ENCODE measurements at regions not wholly inside any gene's neighbourhood (a gene's known extent, or its start where the extent isn't known, plus 50 kb on each side); places are given as distances from the start of the nearest gene placed in this dataset.

DNA sequence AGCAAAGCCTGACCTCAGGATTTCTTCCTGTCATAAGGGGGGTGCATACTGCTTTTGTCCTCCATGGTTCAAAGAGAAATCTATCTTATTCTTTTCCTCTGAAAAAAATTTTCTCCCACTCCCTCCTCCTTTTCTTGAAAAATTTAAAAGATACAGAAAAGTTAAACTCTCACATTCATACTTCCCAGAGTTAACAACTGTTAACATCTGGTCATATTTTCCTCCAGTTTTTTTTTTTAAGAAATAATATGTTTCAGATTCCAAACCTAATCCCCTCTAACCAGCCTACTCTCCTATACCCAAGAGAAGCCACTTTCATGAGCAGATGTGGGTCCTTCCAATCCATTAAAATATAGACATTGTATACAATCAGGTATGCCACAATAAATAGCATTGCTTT lies 378.9 kb upstream of the HNRNPA3 start:
- TF ChIP-seq GATA2 (IDR thresholded peaks at IDR 0.05; ENCODE audit: low read depth, low read length) (no peak), GATA3 (IDR thresholded peaks at IDR 0.05; ENCODE audit: low read depth, low read length) (no peak)

Measured in SH-SY5Y (cell line).